B cell (primary cell): ENCODE measurements at regions not wholly inside any gene's neighbourhood (a gene's known extent, or its start where the extent isn't known, plus 50 kb on each side); places are given as distances from the start of the nearest gene placed in this dataset.
"Not testable (repeated sequence)": the region's sequence is repeated elsewhere in the genome, so short reads cannot be mapped to it uniquely, and the experiment has no call there.

Experiments
- ATAC-seq: fragments of 200-7000 bp; cut with Tn5 transposase; one replicate; pipeline ENCODE4 v1.10.0; 2021; ENCODE audit warnings: low read depth, mild to moderate bottlenecking, moderate number of reproducible peaks, moderate library complexity
- CTCF ChIA-PET: fragments of 350-600 bp; sonication (Branson Sonifier 250); formaldehyde crosslinking; loops from one replicate; lab custom pipeline; 2021; ENCODE audit warnings: antibody characterized with exemption, inconsistent platforms; lab: Charles Lee
- POLR2A ChIA-PET: fragments of 350-600 bp; sonication (Branson Sonifier 250); formaldehyde crosslinking; loops from one replicate; lab custom pipeline; 2021; ENCODE audit warnings: antibody characterized with exemption; lab: Charles Lee
- DNase-seq: peaks from one replicate; pipeline ENCODE4 v3.0.0; 2013
- H2AFZ ChIP-seq: 2 replicates; pipeline ENCODE4 v1.6.1; 2012; ENCODE audit warnings: mild to moderate bottlenecking, low read depth, low read length; ENCODE audit not compliant: insufficient read depth, poor library complexity, severe bottlenecking
- H3K27ac ChIP-seq, 2 donors: 1 replicate in 1 of 2; 2 replicates in 1 of 2; pipeline ENCODE4 v1.5.1; 2012 to 2013; ENCODE audit warnings: low read length in 2 of 2, mild to moderate bottlenecking in 2 of 2, moderate library complexity in 1 of 2
- H3K27me3 ChIP-seq, 4 experiments: fragments of 200-600 bp in 1 of 4; sonication (generic) in 1 of 4; replicated peaks in 1 of 4; 1 replicate in 2 of 4; 2 replicates in 2 of 4; pipeline versions ENCODE4 v1.6.1 to v1.7.0; 2013 to 2016; ENCODE audit warnings: low read length in 3 of 4, mild to moderate bottlenecking in 2 of 4, mixed read lengths in 1 of 4, moderate library complexity in 1 of 4; ENCODE audit not compliant: insufficient read depth in 4 of 4, control insufficient read depth in 3 of 4; ENCODE audit errors: control extremely low read depth in 1 of 4
- H3K36me3 ChIP-seq, 2 experiments: replicated peaks in 1 of 2; 1 replicate in 1 of 2; 2 replicates in 1 of 2; pipeline versions ENCODE4 v1.6.1 to v1.7.1; 2013; ENCODE audit warnings: low read length in 1 of 2; ENCODE audit not compliant: insufficient read depth in 2 of 2, control insufficient read depth in 1 of 2; ENCODE audit errors: control extremely low read depth in 1 of 2, extremely low read depth in 1 of 2
- H3K4me1 ChIP-seq, 2 donors: fragments of 200-600 bp in 1 of 2; sonication (generic) in 1 of 2; 1 replicate in 1 of 2; 2 replicates in 1 of 2; pipeline versions ENCODE4 v1.5.1 to v1.6.1; 2013 to 2017; ENCODE audit warnings: low read length in 2 of 2; ENCODE audit not compliant: control insufficient read depth in 2 of 2, insufficient read depth in 2 of 2
- H3K4me2 ChIP-seq: replicated peaks from 2 replicates; pipeline ENCODE3; 2012; ENCODE audit warnings: mild to moderate bottlenecking, low read depth, low read length; ENCODE audit not compliant: poor library complexity, severe bottlenecking
- H3K4me3 ChIP-seq, 5 experiments: fragments of 200-600 bp in 1 of 5; sonication (generic) in 1 of 5; 1 replicate in 3 of 5; 2 replicates in 2 of 5; pipeline versions ENCODE4 v1.5.1 to v1.7.0; 2011 to 2016; ENCODE audit warnings: low read length in 4 of 5, mild to moderate bottlenecking in 4 of 5, low read depth in 2 of 5, control low read depth in 1 of 5, moderate library complexity in 1 of 5; ENCODE audit not compliant: insufficient read depth in 1 of 5; ENCODE audit errors: control extremely low read depth in 1 of 5, extremely low read depth in 1 of 5
- H3K79me2 ChIP-seq: fragments of 200-600 bp; sonication (generic); one replicate; pipeline ENCODE4 v1.6.0; 2016; ENCODE audit warnings: low read length; ENCODE audit not compliant: control insufficient read depth, insufficient read depth
- H3K9ac ChIP-seq: fragments of 200-600 bp; sonication (generic); 2 replicates; pipeline ENCODE4 v1.6.1; 2017; ENCODE audit warnings: mild to moderate bottlenecking, low read length, moderate library complexity
- H3K9me3 ChIP-seq, 3 donors: one replicate each; pipeline versions ENCODE4 v1.6.1 to v1.7.1; 2013; ENCODE audit warnings: low read length in 2 of 3; ENCODE audit not compliant: control insufficient read depth in 2 of 3, insufficient read depth in 1 of 3; ENCODE audit errors: control extremely low read depth in 1 of 3
- H4K20me1 ChIP-seq: 2 replicates; pipeline ENCODE4 v1.6.0; 2012; ENCODE audit warnings: mild to moderate bottlenecking, low read length; ENCODE audit not compliant: insufficient read depth, control insufficient read depth, poor library complexity, severe bottlenecking
- H3K27ac Mint-ChIP-seq: one replicate; pipeline ENCODE4 v1.8.0; 2021; ENCODE audit warnings: mixed read lengths
- H3K27me3 Mint-ChIP-seq: one replicate; pipeline ENCODE4 v1.8.0; 2021; ENCODE audit warnings: mixed read lengths
- H3K4me1 Mint-ChIP-seq: one replicate; pipeline ENCODE4 v1.8.0; 2021; ENCODE audit warnings: mixed read lengths
- H3K4me3 Mint-ChIP-seq: one replicate; pipeline ENCODE4 v1.8.0; 2021; ENCODE audit warnings: mixed read lengths
- H3K9me3 Mint-ChIP-seq: one replicate; pipeline ENCODE4 v1.8.0; 2022; ENCODE audit warnings: mixed read lengths; ENCODE audit not compliant: insufficient read depth
- WGBS: methylation state at CpG from one replicate; pipeline ENCODE4 v1.1.5; 2013; ENCODE audit warnings: missing lambda C conversion rate; ENCODE audit not compliant: insufficient coverage; 5-methylcytosine and 5-hydroxymethylcytosine counted together
- intact Hi-C: fragments of 100-400 bp; cut with micrococcal nuclease; formaldehyde crosslinking; loops from one replicate; pipeline ENCODE4 v1.10.0; 2022

- H4K20me1 ChIP-seq, CTCF ChIA-PET, H3K9me3 ChIP-seq, DNase-seq, H3K4me1 ChIP-seq, H3K9me3 Mint-ChIP-seq, H3K4me1 Mint-ChIP-seq, H3K27me3 ChIP-seq, H3K9ac ChIP-seq, H3K4me3 ChIP-seq, H3K27ac ChIP-seq, H3K36me3 ChIP-seq, POLR2A ChIA-PET, H3K79me2 ChIP-seq, intact Hi-C loops, H3K27me3 Mint-ChIP-seq, H3K4me2 ChIP-seq, H3K27ac Mint-ChIP-seq, ATAC-seq, H3K4me3 Mint-ChIP-seq, H2AFZ ChIP-seq: not testable (repeated sequence)
- WGBS = 90% methylated on average over 2 of the region's 4 CpGs
Measured at GRCh38 chr9:41033877-41034276, 94.6 kb downstream of the FOXD4L6 start.

DNA sequence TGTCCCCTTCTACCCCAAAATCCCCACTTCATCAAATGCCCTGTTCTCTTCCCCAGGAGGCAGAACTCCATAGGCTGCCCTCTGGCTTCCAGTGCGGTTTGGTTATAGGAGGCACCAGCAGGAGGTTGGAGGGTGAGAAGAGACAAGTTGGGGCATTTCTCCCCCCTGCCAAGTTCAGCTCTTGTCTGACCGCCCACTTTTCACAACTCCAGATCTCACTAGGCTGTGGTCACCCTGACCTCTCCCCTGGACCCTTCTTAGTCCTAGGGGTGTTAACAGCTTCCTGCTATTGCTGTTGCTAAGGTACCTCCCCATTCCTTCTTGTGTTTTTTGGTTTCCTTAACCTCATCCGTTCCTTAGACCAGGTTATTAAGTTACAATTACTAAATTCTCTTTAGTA lies 95.1 kb downstream of the FOXD4L6 start:
- WGBS = no CpG with 5 or more reads among the region's 3 CpGs
- ATAC-seq, H3K9me3 Mint-ChIP-seq: not testable (repeated sequence)

DNA sequence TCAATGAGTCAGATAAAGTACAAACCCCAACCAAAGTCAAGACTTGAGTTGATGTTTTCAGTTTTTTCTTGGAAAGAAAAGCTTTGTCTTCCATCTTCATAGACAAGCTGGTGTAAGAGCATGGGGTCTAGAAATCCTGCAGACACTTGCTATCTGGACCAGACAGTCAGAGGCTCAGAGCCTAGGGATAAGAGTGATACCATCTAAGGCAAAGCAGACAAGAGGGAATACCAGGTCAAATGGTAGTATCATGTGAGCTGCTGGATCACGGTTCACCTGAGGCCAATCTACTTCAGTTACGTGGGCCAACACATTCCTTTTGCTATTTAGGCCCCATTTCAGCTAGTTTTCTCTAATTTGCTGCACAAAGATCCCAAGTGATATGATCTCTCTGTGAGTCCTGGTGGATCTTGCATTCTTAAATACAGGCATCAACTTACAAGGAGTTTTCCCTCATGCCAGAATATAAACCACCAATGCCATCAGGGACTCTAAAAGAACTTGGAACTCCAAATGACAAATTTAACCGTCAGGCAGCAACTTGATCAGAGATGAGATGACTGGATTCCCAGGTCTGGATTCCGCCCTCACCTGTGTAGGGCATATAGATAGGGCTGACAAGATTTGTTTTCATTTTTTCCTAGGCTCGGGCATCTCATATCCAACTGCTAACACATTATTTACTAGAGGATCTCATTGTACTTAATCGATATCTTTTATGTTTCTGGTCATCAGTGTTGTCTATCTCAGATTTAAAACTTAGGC lies 101.4 kb downstream of the FOXD4L6 start:
- H3K9me3 ChIP-seq, intact Hi-C loops, ATAC-seq, H2AFZ ChIP-seq, H3K27me3 Mint-ChIP-seq, H3K27me3 ChIP-seq, H3K4me1 Mint-ChIP-seq, H3K4me1 ChIP-seq, H3K4me3 ChIP-seq, DNase-seq, H3K9ac ChIP-seq, POLR2A ChIA-PET, H3K4me2 ChIP-seq, CTCF ChIA-PET, H3K27ac Mint-ChIP-seq, H4K20me1 ChIP-seq, H3K79me2 ChIP-seq, H3K27ac ChIP-seq, H3K9me3 Mint-ChIP-seq, H3K4me3 Mint-ChIP-seq, H3K36me3 ChIP-seq: not testable (repeated sequence)
- WGBS = no CpG with 5 or more reads among the region's 6 CpGs

More for the DNA sequence above, 95.1 kb downstream of the FOXD4L6 start:
- intact Hi-C loops, H3K4me1 ChIP-seq, H3K36me3 ChIP-seq, H3K27me3 Mint-ChIP-seq, H4K20me1 ChIP-seq, H3K4me3 ChIP-seq, H3K27me3 ChIP-seq, DNase-seq, POLR2A ChIA-PET, H3K27ac ChIP-seq, H3K27ac Mint-ChIP-seq, H3K4me2 ChIP-seq, H2AFZ ChIP-seq, CTCF ChIA-PET, H3K4me1 Mint-ChIP-seq, H3K79me2 ChIP-seq, H3K4me3 Mint-ChIP-seq, H3K9ac ChIP-seq, H3K9me3 ChIP-seq: not testable (repeated sequence)

DNA sequence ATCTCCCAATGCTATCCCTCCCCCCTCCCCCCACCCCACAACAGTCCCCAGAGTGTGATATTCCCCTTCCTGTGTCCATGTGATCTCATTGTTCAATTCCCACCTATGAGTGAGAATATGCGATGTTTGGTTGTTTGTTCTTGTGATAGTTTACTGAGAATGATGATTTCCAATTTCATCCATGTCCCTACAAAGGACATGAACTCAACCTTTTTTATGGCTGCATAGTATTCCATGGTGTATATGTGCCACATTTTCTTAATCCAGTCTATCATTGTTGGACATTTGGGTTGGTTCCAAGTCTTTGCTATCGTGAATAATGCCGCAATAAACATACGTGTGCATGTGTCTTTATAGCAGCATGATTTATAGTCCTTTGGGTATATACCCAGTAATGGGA lies 106.1 kb downstream of the FOXD4L6 start:
- DNase-seq, H3K4me1 Mint-ChIP-seq, H3K79me2 ChIP-seq, intact Hi-C loops, H3K27me3 ChIP-seq, H3K4me3 ChIP-seq, ATAC-seq, H3K4me2 ChIP-seq, H3K9me3 Mint-ChIP-seq, POLR2A ChIA-PET, H3K36me3 ChIP-seq, H3K27ac Mint-ChIP-seq, CTCF ChIA-PET, H2AFZ ChIP-seq, H4K20me1 ChIP-seq, H3K9ac ChIP-seq, H3K4me1 ChIP-seq, H3K27ac ChIP-seq, H3K27me3 Mint-ChIP-seq, H3K9me3 ChIP-seq, H3K4me3 Mint-ChIP-seq: not testable (repeated sequence)
- no CpG with 5 or more reads among the region's 4 CpGs for WGBS
